ENCODE measurements at regions not wholly inside any gene's neighbourhood (a gene's known extent, or its start where the extent isn't known, plus 50 kb on each side); places are given as distances from the start of the nearest gene placed in this dataset.

- Histone ChIP-seq H3K27me3 (ENCODE audit: insufficient read depth, poor library complexity, severe bottlenecking) (no peaks in the 10 kb centered on the region), H3K27ac (replicated peaks) (no peak overlapping the region), H3K4me3 (replicated peaks; ENCODE audit: insufficient read depth, low read length) (no peak overlapping the region)
- no peak for DNase-seq (ENCODE audit: low read depth in 1 of 2, low spot score in 1 of 2)
- TF ChIP-seq POLR2AphosphoS5 (IDR thresholded peaks at IDR 0.05; ENCODE audit: low read depth): no peak
These were observed 70.4 kb upstream of the HDAC4 start for GRCh38 chr2:239471011-239471792.

GRCh38 chr2:239470151-239470900 is 69.5 kb upstream of the HDAC4 start:
- no peak for TF ChIP-seq GABPA (IDR thresholded peaks at IDR 0.05; ENCODE audit: low read depth)
- TF ChIP-seq CTCF (IDR thresholded peaks at IDR 0.05; ENCODE audit: insufficient read depth, low read length): no peak
- no peak for TF ChIP-seq SPI1 (IDR thresholded peaks at IDR 0.05; ENCODE audit: borderline replicate concordance, low read depth)
- Histone ChIP-seq H3K27ac (replicated peaks) (no peak overlapping the region), H3K27me3 (ENCODE audit: insufficient read depth, poor library complexity, severe bottlenecking) (no peaks in the 10 kb centered on the region), H3K4me3 (replicated peaks; ENCODE audit: insufficient read depth, low read length) (no peak overlapping the region)
- DNase-seq (ENCODE audit: low read depth in 1 of 2, low spot score in 1 of 2): no peak

- Histone ChIP-seq H3K27me3 (ENCODE audit: insufficient read depth, poor library complexity, severe bottlenecking) (no peaks in the 10 kb centered on the region), H3K27ac (replicated peaks) (no peak overlapping the region), H3K4me3 (replicated peaks; ENCODE audit: insufficient read depth, low read length) (no peak overlapping the region)
- TF ChIP-seq REST (IDR thresholded peaks at IDR 0.05; ENCODE audit: insufficient replicate concordance, low read depth) (no peak), GABPA (IDR thresholded peaks at IDR 0.05; ENCODE audit: low read depth) (no peak), SPI1 (IDR thresholded peaks at IDR 0.05; ENCODE audit: borderline replicate concordance, low read depth) (no peak), CTCF (IDR thresholded peaks at IDR 0.05; ENCODE audit: insufficient read depth, low read length) (no peak), POLR2AphosphoS5 (IDR thresholded peaks at IDR 0.05; ENCODE audit: low read depth) (no peak)
- DNase-seq (ENCODE audit: low read depth in 1 of 2, low spot score in 1 of 2): no peak
These were observed 68.5 kb upstream of the HDAC4 start for GRCh38 chr2:239469106-239469960.

- TF ChIP-seq POLR2AphosphoS5 (IDR thresholded peaks at IDR 0.05; ENCODE audit: low read depth) (no peak), SPI1 (IDR thresholded peaks at IDR 0.05; ENCODE audit: borderline replicate concordance, low read depth) (no peak), REST (IDR thresholded peaks at IDR 0.05; ENCODE audit: insufficient replicate concordance, low read depth) (no peak), CTCF (IDR thresholded peaks at IDR 0.05; ENCODE audit: insufficient read depth, low read length) (no peak), GABPA (IDR thresholded peaks at IDR 0.05; ENCODE audit: low read depth) (no peak)
- Histone ChIP-seq H3K27ac (replicated peaks) (no peak overlapping the region), H3K27me3 (ENCODE audit: insufficient read depth, poor library complexity, severe bottlenecking) (no peaks in the 10 kb centered on the region), H3K4me3 (replicated peaks; ENCODE audit: insufficient read depth, low read length) (no peak overlapping the region)
- no peak for DNase-seq (ENCODE audit: low read depth in 1 of 2, low spot score in 1 of 2)
These were observed 67.8 kb upstream of the HDAC4 start for GRCh38 chr2:239468491-239469105.
